ENCODE measurements at regions not wholly inside any gene's neighbourhood (a gene's known extent, or its start where the extent isn't known, plus 50 kb on each side); places are given as distances from the start of the nearest gene placed in this dataset.
"Not testable (repeated sequence)": the region's sequence is repeated elsewhere in the genome, so short reads cannot be mapped to it uniquely, and the experiment has no call there.

DNA sequence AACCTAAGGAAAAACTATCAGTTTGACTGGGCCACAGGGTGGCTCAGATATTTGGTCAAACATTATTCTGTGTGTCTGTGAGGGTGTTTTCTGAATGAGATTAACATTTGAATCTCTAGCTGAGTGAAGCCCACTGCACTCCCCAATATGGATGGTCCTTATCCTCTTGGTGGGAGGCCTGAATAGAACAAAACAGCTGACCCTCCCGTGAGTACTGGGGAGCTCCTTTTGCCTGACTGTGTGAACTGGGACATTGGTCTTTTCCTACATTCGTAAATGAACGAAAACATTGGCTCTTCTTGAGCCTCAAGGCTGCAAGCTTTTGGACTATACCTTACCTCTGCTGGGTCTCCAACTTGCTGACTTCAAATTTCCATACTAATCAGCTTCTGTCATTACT is 134.2 kb downstream of the SPATA31A6 start:
- not testable (repeated sequence) for H3K4me3 ChIP-seq; H3K27ac ChIP-seq; DNase-seq (ENCODE audit: low spot score)

DNA sequence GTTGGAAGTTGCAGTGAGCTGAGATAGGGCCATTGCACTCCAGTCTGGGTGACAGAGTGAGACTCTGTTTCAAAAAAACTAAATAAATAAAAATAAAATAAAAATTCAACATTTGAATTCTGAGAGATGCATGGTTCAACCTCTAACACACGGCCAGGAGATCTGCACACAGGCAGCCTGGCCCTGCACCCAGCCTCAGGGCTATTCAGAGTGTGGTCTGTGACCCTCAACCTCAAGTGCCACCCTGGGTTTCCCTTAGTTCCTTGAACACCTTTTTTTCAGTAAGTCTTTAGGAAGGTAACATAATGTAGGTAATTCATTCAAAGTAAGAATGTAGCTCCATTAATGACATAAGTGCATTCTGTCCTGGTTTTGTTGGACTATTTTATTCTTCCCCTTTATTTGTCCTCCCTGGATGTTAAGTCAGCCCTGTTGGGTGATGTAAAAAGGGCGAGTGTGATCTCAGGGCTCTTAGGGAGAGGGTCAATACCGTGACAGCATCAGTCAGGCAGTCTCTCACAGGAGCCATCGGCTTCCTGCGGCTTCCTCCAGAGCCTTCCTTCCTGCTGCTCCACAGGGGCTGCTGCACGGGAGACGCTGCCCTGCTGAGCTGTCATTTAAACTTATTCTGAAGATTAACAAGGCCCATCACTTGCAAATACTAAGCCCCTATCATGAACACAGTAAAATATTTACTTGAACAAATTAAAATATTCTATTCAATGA is 139.8 kb downstream of the SPATA31A6 start:
- not testable (repeated sequence) for H3K4me3 ChIP-seq; H3K27ac ChIP-seq; DNase-seq (ENCODE audit: low spot score)

DNA sequence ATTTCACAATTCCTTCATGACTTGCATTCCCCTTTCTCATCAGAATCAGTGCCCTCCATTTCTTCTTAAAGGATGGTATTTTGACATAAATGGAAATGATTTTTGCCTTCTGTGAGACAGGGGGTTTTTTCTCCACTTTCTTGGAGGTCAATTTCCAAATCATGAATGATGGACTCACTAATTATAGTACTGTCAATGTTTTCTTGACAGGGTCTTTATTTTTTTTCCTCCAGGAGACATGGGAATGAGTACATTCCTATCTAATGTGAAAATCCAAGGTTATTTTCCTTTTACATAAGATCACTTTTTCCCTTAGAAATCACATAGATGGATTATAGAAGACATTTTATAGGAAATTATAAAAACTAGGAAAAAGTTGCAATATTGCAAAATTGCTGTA is 141.7 kb downstream of the SPATA31A6 start:
- not testable (repeated sequence) for H3K4me3 ChIP-seq; DNase-seq (ENCODE audit: low spot score); H3K27ac ChIP-seq

- H3K27ac ChIP-seq = not testable (repeated sequence)
These were observed 142.1 kb downstream of the SPATA31A6 start for GRCh38 chr9:42325561-42325960.

DNA sequence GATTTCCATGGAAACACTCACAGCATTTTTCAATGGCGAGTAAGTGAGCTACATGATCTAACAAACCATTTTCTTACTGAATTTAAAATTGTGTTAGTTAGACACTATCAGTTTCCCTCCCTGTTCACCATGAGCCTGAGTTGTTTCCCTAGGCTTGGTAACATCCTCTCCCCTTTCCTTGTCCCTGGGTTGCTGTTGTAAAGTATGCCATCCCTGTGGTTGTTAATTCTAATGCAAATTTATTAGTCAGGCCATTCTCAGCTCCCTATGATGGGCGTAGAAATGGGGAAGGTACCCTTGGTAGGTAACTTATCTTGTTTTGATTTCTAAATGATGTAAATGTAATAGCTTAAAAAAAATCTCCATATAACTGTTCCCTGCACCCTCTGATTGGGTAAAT is 143.0 kb downstream of the SPATA31A6 start:
- not testable (repeated sequence) for H3K4me3 ChIP-seq; H3K27ac ChIP-seq; DNase-seq (ENCODE audit: low spot score)

More at GRCh38 chr9:42325561-42325960, 142.1 kb downstream of the SPATA31A6 start:
- H3K4me3 ChIP-seq; DNase-seq (ENCODE audit: low spot score): not testable (repeated sequence)

DNA sequence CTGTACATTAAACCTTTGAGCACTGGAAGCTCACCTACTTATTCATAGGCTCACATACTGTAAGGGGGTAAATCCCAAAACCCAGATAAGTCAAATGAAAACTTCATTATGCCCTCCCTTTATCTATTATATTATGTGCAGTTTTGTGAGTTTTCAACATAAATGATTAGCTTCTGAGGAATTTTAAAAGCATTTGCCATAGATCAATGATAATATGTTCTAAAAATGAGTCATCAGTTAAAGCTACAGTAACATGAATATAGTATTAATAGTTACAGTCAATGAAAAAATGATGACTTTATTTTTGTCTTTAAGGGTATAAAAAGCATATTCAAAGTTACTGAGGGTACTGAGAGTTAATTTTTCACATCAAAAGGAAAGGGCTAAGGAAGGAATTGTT is 151.9 kb downstream of the SPATA31A6 start:
- H3K27ac ChIP-seq; H3K4me3 ChIP-seq; DNase-seq (ENCODE audit: low spot score): not testable (repeated sequence)

DNA sequence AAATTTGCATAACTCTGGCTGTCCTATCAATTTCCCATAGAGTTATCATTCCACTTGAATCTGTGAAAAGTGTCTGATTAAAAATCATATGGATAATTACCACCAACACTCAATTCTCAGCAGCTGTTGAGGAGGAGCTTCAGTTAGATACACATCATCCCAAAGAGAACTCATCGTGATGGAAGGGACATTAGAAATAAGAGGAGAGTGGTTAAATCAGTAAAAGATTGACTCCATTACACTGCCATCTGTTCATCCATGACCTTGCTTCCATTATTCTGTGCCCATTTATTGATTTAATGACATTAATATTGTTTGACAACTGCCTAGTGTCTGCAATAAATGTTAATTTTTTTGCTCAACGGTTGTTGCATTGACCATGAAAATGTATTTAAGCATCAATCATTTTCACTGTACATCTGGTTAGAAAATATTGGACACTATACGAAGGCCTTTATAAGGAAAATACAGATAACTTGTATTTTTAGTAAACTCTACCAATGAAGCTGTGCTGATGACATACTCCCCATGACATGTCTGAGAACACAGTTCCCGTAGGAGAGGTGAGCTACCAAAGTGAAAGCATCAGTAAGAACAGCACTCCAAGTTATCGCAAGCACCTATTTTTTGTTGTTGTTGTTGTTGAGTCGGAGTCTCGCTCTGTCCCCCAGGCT is 152.7 kb downstream of the SPATA31A6 start:
- DNase-seq (ENCODE audit: low spot score); H3K4me3 ChIP-seq; H3K27ac ChIP-seq: not testable (repeated sequence)

DNA sequence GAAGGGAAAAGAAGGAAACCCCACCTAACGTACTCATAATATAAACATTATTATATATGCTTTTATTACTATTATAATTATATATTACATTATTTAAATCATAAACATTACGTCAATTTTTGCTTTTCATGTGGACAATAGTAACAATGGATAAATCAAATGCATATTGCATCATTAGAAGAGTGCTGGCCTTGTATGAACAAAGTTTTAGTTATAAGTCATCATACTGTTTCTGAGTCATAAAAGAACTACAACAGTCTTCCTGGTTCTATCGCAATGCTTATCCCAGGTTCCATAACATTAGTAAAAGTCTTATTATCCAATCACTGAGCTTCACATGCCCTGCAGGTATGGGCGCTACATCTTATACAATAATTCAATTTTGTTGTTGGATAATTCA is 154.8 kb downstream of the SPATA31A6 start:
- H3K4me3 ChIP-seq; DNase-seq (ENCODE audit: low spot score); H3K27ac ChIP-seq: not testable (repeated sequence)

GRCh38 chr9:42339671-42340434 is 156.4 kb downstream of the SPATA31A6 start:
- not testable (repeated sequence) for H3K4me3 ChIP-seq; DNase-seq (ENCODE audit: low spot score); H3K27ac ChIP-seq

DNA sequence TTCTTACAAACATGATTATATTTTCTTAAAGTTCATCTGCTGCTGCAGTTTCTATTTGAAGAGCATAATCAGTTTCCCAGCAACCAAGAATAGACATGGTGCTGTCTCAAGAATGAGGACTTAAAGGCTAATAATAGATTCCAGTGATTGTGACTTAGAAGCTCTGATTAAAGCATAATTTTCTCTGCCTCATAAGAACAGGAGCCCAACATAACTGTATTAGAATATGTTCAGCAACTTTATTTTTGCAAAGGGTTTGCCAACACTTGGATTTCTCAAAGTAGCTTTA is 156.9 kb downstream of the SPATA31A6 start:
- H3K4me3 ChIP-seq; H3K27ac ChIP-seq; DNase-seq (ENCODE audit: low spot score): not testable (repeated sequence)

GRCh38 chr9:42341860-42342259 is 158.4 kb downstream of the SPATA31A6 start:
- not testable (repeated sequence) for H3K27ac ChIP-seq; H3K4me3 ChIP-seq; DNase-seq (ENCODE audit: low spot score)

GRCh38 chr9:42342297-42342696 is 158.8 kb downstream of the SPATA31A6 start:
- H3K4me3 ChIP-seq; DNase-seq (ENCODE audit: low spot score); H3K27ac ChIP-seq: not testable (repeated sequence)

DNA sequence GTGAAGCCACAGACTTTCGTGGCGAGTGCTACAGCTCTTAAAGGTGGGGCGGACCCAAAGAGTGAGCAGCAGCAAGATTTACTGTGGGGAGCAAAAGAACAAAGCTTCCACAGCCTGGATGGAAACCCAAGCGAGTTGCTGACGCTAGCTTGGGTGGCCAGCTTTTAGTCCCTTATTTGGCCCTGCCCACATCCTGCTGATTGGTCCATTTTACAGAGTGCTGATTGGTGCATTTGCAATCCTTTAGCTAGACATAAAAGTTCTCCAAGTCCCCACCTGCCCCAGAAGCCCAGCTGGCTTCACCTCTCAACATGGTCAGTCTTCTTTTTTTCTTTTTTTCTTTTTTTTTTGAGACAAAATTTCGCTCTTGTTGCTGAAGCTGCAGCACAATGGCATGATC is 161.0 kb downstream of the SPATA31A6 start:
- H3K27ac ChIP-seq; DNase-seq (ENCODE audit: low spot score); H3K4me3 ChIP-seq: not testable (repeated sequence)

DNA sequence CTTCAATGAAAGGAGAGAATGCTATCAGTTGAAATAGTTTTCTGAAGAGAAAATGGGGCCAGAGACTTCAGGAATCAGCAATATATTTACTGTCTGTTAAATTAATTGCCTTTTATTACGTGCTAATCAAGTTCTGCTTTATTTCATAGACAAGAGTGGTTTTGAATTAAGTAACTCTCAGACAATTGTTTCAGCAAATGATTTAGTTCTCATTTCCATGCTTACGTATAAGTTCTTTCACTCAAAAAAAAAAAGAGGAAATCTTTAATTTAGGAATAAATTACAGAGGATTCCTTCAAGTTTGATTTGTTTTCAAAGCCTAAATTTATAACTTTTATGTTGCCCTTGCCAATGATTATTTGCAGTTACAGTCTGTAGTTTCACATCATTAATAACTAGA is 163.5 kb downstream of the SPATA31A6 start:
- H3K27ac ChIP-seq = not testable (repeated sequence)

DNA sequence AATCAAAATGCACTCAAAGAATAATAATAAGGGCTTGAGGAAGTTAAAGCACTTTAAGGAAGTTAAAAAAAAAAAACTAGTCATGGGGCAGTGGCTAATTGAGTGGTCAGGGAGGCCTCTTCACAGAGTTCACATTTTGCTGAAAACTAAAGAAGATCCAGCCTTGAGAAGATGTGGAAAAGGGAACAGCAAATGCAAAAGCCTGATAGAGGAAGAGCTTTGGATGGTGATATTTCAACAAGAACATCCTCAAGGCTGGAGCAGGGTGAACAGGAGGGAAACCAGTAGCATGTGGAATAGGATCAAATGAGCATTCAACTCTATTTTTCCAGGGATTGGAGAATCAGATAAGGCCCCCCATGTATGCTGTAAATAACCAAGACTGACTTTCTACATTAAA is 165.7 kb downstream of the SPATA31A6 start:
- DNase-seq (ENCODE audit: low spot score); H3K27ac ChIP-seq; H3K4me3 ChIP-seq: not testable (repeated sequence)

More for the DNA sequence above, 163.5 kb downstream of the SPATA31A6 start:
- H3K4me3 ChIP-seq; DNase-seq (ENCODE audit: low spot score): not testable (repeated sequence)

DNA sequence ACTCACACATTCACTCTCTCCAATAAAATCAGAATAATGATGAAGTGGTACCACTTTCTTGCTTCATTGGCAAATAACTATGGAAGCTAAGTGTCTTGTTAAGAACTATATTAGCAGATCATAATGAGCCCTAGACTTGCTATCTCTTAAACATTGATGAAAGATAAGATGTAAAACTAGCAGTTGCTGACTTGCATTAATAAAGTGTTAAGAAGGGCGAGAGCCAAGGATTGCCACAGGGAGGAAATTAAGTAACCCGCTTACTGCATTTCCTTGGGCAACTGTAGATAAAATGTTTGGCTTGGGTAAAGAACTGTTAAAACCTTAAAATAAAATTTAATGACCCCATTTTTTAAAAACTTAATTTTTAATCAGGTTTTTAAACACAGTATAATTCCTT is 167.0 kb downstream of the SPATA31A6 start:
- H3K4me3 ChIP-seq; H3K27ac ChIP-seq; DNase-seq (ENCODE audit: low spot score): not testable (repeated sequence)

DNA sequence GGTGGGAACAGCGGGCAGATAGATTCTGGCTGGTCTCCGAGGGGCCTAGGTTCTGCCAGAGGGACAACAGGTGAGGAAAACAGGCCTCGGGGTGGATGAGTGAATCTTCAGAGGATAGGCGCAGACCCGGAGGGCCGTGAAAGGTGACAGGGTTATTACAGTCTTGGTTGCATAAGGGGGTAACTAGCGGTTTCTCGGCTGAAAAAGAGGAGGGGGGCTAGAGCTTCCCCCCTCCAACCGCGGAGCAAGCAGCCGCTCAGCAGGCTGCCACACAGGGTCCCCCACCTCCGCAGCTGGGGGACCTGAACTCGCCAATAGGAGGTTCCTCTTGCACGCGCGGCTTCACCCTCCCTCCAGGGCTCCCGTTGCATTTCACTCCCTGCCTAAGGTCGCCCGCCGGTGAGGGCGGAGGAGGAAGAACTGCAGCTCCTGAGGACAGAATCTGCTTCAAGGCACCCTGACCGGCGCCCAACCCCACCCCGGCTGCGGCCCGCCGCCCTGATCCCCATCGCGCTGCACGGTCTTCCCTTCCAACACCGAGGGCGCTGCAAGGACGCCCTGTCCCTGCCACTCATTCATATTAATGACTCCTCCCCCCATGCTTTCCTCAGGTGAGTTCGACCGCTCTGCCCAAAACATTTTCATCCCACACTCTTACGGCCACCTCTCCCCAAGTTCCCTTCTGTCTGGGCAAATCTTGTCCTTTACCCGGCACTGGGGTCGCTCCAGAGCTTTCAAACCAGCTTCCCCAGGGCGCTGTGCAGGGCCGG is 174.3 kb downstream of the SPATA31A6 start:
- H3K27ac ChIP-seq; H3K4me3 ChIP-seq; DNase-seq (ENCODE audit: low spot score): not testable (repeated sequence)

GRCh38 chr9:42358626-42359247 is 175.3 kb downstream of the SPATA31A6 start:
- not testable (repeated sequence) for DNase-seq (ENCODE audit: low spot score); H3K4me3 ChIP-seq; H3K27ac ChIP-seq
